Stimulated activated CD8-positive, alpha-beta memory T cell treated with anti-CD3 and anti-CD28 coated beads, Interleukin-7, amount 100 ng/mL, for 24 hours (primary cell): ENCODE measurements at regions not wholly inside any gene's neighbourhood (a gene's known extent, or its start where the extent isn't known, plus 50 kb on each side); places are given as distances from the start of the nearest gene placed in this dataset.

Source experiments
- DNase-seq: peaks from one replicate; pipeline ENCODE4 v3.0.0-alpha.2; 2020; ENCODE audit warnings: low read depth

DNA sequence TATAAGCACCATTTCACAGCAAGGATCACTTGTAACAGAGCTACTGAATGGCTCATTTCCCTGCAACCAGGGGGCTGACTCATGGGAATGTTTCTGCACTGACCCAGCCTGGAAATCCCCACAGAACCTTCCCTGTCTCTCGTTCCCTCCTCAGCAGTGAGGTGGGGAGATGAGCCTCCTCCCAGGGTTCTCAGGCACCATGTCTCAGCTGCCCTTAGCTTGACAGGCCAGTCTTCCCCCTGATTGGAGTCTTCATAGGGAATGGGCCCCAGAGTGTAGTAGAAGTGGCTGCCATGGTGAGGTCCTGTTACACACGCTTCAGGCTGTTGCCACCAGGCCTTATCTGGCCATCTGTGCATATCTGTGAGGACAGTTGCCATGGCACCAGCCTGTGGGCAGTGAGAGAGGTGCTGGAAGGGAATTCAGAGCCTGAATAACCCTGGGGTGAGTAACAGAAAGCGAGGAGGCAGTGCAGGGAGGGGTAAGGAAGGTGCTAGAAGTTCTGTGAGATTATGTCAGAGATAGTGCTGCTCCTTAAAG, 324.4 kb downstream of the ENC1 start:
- DNase-seq, result no peak

DNA sequence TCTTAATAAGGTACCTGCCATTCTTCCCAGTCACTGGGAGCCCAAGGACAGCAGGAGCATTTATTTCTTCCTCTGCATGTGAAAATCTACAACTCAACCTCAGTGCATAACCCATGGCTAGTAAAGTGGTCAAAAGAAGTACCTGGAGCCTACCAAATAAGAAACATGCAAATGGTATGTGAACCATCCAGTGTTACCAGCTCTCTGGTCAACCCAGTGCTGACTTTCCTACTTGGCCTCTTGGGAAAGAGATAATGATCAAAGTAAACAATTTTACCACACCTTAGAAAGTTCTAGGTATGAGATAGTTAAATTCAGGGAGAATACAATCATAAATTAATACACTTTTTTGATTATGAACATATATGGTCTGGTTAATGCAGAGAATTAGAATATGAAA, 325.6 kb downstream of the ENC1 start:
- no peak for DNase-seq

DNA sequence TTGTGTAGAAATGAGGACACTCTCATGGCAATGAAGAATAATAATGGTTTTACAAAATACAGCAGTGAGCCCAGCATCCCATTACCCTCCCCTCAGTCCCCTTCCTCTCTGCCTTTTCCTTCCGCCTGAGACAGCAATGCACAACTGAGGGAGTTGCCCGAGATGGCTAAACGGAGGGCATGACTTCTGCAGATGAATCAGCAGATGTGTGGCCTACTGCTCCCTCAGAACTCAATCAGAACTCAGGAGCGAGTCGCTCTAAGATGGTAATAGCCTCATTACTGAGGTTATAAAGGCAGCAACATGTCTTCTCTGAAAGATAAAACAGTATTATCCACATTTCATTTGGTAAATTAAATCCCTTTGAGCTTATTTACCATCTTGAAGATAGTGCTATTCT, 326.6 kb downstream of the ENC1 start:
- no peak for DNase-seq

DNA sequence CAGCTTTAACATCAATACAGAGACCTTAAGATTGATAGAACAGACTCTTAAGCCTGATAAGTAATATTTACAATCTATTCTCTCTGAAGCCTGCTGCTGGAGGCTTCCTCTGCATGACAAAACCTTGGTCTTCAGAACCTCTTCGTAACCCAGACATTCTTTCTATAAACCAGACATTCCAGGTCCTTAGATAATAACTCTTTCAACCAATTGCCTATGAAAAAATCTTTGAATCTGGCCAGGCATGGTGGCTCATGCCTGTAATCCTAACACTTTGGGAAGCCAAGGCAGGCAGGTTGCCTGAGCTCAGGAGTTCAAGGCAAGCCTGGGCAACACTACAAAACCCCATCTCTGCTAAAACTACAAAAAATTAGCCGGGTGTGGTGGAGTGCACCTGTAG, 327.8 kb downstream of the ENC1 start:
- DNase-seq, result no peak

DNA sequence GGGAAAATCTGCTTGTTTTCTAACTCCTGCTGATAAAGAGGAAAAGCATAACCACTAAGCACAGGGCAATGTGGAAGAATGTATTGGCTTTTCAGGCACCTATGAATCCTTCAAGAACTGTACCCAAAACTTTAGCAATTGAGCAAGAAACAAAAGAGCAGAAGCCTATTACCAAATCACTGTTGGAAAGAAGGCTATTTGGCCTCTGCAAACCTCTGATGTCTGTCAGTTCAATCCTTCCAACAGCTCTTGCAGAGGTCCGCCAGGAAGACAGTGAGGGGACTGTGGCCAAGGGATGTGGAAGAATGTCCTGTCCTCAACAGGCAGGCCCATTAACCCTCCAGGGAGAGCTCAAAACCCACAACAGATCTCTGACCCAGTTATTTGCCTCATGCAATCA, 328.6 kb downstream of the ENC1 start:
- no peak for DNase-seq

DNA sequence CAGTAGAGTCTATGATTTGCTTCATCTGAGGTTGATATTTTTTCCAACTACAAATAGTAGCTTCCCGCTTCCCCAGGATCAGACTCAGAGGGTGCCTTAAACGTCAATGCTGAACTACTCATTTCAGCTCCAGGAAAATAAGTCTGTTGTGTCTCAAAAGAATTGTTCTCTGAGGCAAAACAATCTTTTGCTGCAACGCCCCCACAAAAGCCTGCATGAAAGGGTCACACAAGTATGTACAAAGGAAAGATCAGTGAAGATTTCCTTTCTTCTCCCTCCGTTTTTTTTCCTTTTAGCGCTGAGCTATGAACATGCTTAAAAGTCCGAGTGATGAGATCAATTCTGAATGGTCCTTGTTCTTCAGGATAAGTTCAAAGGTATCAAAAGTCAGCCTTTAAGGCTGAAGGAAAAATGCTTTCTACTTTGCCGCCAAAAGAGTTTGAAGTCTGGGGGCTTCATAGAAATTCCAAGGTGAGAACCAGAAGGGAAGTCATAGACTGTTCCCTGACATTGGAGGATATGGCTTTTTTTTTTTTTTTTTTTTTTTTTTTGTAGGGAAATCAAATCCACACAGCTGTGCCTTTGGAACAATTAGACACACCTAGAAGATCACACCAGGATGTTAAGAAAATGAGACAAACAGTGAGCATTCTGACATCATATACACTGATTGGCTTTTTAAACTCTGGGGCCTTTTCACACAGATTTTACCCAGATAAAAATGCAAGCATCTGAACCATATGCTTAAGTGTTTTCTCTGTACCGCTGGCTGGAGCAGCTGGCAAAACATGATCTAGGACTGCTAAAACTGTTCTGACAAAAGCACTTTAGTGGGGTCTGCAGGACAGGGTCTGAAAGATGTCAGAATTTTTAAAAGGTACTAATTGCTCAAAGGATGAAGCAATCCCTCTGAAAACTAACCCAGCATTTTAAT, 329.3 kb downstream of the ENC1 start:
- no peak for DNase-seq

DNA sequence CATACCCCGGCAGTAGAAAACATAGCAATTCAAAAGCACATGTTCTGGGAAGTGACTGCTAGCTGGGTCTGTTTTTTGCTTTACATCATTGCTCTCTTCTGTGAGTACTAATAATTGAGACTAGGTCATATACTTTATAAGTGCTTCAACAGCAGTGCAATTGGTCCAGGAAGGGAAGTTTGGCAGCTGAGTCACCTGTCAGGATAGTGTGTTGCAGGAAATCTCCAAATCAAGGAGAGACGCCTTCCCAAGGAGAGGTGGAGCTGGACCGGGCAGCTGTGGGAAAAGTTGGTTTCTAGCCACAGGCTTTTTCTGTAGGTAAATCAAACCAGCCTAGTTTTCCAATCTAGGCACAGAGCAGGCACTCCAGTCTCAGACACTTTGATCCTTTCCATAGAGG, 330.1 kb downstream of the ENC1 start:
- no peak for DNase-seq

DNA sequence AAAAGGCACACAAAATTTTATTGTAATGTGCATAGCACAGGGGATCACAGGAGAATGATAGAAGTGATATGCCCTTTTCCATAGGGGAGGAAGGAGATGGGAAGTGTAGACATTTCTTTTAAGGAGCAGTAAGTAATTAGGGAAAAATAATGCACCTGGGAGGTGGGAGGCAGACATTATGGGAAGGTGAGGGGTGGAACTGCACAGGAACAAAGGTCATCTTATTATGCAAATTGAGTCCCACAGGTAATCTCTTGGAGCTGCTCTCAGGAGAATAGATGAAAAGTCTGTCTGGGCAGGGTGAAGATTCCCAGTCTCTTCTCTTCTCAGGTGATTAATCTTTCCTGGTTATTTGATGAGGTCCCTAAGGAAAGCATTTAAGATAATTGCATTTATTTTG, 331.5 kb downstream of the ENC1 start:
- no peak for DNase-seq

DNA sequence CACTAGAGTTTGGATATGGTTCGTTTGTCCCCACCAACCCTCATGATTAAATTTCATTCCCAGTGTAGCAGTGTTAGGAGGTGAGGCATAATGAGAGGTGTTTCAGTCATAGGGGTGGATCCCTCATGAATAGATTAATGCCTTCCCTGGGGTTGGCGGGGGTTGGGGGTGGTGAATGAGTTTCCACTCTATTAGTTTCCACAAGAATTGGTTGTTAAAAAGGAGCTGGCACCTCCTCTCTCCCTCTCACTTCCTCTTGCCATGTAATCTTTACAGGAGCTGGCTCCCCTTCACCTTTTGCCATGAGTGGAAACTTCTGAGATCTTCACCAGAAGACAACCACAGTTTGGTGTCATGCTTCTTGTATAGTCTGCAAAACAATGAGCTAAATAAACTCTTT, 333.7 kb downstream of the ENC1 start:
- no peak for DNase-seq

DNA sequence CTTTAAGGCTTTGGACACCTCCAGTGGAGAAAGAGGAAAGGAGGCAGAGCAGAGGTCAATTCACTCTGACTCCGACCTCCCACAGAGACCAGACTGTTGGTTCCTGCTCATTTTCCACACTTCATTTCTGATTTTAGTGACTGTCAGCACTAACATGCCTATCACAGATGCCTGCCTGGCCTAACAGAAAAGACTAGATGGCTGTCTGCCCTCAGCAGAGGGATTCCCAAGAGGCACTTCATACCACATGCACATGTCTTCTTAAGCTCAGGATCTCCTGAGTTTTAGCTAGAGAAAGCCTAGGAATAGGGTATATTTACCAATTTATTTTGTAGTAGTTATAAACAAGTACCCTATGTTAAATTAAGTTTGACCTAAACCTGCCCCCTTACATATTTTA, 336.0 kb downstream of the ENC1 start:
- DNase-seq, result no peak

DNA sequence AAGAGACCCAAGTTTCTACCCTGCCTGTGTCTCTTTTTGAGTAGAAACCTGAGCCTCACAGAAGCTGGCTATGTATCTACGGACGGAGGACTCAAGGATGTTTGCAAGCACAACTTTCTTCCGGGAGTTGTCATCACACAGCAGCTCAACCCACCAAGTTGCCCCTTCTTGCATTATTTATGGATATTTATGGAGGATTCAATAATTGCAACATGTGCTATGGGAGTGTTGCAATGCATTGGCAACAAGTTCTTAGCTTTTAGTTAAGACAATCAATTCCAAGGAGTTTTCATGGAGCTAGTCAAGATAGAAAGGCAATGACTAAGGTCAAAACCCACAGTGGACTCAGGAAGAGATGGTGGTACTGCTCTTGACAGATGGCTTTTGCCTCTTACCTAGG, 336.9 kb downstream of the ENC1 start:
- no peak for DNase-seq

DNA sequence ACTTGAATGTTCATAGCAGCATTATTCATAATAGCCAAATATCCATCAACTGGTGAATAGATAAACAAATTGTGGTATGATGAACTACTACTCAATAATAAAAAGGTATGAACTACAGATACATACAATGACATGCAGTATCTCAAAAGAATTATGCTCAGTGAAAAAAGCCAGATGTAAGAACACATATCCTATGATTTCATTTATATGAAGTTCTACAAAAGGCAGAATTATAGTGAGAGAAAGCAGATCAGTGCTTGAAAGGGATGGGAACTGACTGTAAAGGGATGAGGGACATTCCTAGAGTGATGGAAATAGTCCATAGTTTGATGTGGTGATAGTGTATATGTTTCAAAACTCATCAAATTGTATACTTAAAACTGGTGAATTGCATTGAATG, 339.0 kb downstream of the ENC1 start:
- DNase-seq, result no peak

DNA sequence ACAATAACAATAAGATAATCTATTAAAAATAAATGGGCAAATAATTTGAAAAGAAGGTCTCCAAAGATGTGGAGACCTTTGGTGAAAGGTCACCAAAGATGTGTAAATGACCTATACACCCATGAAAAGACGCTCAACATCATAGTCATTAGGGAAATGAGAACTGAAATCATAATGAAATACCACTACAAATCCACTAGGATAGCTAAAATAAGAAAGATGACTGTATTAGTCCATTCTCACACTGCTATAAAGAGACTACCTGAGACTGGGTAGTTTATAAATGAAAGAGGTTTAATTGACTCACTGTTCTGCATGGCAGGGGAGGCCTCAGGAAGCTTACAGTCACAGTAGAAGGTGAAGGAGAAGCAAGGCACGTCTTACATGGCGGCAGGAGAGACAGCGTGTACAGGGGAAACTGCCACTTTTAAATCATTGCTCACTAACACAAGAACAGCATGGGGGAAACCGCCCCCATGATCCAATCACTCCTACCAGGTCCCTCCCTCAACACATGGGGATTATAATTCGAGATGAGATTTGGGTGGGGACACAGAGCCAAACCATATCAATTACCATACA, 339.6 kb downstream of the ENC1 start:
- no peak for DNase-seq

DNA sequence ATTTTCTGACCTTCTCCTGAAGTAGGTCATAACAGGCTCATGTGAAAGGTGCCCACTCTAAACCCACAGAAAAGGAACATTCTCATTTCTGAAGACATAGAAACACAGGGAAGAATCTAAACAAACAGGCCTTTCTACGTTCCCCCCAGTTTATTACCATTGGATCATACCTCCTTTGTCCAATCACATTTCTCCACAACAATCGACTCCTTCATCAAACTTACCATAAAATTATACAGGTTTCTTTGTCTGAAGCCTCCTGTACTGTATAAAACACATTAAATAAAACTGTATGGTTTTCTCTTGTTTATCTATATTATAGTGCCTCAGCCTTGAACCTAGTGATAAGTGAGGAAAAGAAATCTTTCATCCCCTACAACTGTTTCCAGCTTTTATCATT, 340.7 kb downstream of the ENC1 start:
- no peak for DNase-seq

DNA sequence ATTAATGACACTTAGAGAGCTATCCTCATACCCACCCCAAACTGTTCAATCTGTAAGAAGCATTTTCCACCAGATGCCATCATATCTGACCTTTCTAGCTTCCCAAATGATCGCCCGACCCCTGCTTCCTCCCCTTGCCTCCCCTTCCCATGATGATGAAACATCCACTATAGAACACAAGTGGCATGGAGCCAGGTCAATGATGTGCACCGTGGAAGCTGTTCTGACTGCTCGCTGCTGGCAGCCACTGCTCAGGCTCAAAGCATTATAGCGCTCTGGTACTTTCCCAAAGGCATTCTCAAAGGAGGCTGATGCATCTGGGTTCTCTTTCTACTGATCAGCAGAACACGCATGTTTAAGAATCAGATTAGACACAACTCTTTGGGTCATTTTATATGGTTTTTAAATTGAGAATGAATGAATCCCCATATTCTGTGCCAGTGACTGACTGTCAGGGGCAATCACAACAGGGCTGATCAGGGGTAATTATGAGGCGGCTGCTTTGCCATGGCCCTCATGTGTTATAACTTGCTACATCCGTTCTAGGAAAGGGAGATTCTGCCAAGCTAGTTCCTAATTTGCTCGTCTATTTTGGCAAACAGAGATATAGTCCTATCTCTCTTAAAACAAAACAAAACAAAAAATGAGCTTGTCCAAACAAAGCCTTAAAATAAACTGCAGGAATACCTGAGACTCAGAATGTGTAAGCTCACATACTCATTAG, 343.7 kb downstream of the ENC1 start:
- DNase-seq, result no peak

DNA sequence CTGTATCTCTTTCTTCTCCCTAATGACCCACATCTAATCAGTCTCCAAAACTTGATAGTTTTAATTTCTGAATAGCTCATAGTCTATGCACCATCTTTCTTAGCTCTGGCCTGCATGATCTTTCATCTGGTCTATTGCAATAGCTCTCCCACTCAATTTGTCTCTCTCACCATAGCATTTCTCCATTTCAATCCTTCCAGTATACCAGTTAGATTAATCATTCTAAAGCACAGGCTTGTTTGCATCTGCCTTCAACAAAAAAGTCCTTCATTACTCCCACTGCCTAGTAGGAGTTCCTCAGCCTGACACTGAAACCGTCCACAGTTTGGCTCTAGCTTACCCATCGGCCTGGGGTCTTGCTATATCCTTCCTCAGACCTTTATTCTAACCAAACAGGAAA, 344.9 kb downstream of the ENC1 start:
- DNase-seq, result no peak

DNA sequence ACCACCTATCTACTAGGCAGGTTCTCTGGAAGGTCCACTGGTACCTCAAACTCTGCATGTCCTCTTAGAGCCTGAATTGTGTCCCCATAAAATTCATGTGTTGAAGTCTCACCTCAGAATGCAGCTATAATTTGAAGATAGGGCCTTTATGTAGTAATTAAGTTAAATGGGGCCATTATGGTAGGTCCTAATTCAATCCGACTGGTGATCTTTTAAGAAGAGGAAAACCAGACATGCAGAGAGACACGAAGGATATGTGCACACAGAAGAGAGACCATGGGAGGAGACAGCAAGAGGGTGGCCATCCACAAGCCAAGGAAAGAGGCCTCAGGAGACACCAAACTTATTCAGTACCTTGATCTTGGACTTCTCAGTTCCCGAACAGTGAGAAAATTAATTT, 345.4 kb downstream of the ENC1 start:
- DNase-seq, result no peak

DNA sequence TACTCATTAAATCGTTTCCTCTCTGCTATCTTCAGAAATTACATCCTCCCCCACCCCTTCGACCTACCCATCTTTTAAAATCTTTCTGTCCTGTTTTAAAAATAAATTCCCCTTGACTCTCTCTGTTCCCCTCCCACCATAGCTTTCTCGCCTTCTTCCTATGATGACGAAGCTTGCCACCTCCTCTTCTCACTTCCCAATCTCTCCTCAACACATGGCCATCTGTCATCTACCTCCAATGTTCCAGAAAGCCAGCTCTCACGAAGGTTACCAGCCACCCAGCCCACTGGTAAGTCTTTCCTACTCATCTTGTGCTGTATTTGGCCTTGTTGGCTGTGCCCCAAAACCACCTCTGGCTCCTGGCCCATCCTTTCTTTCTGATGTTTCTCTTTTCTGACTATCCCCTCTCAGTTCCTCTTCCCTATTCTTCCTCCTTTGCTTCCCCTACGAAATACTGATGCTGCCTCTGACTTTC, 346.3 kb downstream of the ENC1 start:
- DNase-seq, result no peak

DNA sequence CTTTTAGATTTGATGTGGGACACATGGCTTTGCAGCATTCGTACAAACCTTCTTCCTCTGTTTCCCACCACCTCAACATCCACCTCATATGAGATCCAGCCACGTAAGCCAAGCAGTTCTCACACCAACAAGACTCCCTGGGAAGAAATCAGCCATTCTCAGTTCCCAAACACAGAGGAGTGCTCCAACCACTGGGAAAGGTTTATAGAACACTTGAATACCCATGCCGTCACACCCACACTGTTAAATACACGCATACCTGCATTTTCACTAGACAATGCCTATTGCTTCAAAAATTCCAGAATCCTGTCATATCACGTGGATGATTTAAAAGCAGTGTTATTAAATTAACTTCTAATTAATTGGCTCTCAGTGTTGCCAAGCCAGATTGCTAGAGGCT, 347.3 kb downstream of the ENC1 start:
- DNase-seq, result no peak

DNA sequence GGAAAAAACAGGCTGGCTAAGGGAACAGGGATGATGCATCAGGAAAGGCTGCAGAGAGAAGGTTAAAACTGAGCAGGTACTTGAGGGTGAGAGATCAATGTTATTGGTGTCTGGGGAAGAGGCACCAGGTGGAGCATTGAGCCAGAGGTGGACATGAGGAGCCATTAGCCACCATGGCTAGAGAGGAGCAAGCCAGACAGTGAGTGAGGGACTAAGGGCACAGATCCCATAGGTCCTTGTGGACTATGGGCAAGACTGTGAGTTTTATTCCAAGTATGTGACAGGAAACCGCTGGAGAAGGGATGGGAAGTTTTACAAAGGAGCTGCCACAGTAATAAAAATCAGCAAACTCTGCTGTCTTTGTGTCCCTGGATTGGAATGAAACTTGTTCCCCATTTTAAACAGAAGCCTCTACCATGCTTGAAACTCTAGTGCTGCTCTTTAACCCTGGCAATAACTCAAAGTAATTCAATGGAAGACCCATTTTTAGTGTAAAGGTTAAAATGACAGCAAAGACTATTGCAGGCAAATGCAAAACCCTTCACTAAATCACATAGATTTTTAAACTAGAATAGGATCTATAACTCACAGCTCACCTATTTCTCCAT, 349.8 kb downstream of the ENC1 start:
- DNase-seq, result no peak

DNA sequence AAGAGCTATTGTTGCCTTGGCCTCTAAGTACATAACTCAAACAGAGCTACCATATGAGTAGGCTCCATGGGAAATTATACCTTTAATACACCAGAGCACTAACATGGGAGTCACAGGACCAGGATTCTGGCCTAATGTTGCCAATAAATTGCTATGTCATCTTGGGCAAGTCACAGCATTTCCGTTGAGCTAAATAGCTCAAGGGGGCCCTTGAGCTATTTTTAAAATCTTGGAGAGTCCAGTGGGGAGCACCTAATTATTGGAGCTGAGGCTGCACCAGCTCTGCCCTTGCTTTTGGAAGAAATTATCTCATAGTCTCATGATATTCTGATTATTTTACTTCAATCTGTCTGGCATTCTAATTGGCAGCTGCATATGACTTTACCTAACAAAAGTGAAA, 350.8 kb downstream of the ENC1 start:
- DNase-seq, result no peak

DNA sequence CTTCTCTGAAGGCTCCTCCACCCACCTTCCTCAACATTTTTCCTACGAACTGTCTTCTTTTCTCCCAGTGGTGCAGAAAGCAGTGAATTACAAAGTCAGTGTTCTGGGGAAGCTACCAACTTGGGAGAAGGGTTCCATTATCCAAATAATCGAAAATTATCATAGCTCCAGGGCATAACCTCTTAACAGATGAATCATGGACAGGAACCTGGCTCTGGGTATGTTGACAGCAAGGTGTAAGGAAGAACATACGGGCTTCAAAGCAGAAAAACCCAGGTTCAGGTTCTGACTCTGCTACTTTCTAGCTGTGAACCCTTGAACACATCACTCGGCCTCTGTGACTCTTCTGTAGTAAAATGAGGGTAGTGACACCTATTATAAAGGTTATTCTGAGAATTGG, 351.3 kb downstream of the ENC1 start:
- DNase-seq, result no peak
